Activated CD4-positive, alpha-beta T cell treated with anti-CD3 and anti-CD28 coated beads for 24 hours (primary cell): ENCODE measurements at regions not wholly inside any gene's neighbourhood (a gene's known extent, or its start where the extent isn't known, plus 50 kb on each side); places are given as distances from the start of the nearest gene placed in this dataset.
"Not testable (repeated sequence)": the region's sequence is repeated elsewhere in the genome, so short reads cannot be mapped to it uniquely, and the experiment has no call there.

Experiments
- DNase-seq, 2 donors: peaks; one replicate each; pipeline ENCODE4 v3.0.0-alpha.2; 2020; ENCODE audit warnings: low read depth in 2 of 2

GRCh38 chr10:28444031-28444430 is 88.9 kb upstream of the WAC start:
- no peak for DNase-seq

- no peak for DNase-seq
These were observed 87.4 kb upstream of the WAC start for GRCh38 chr10:28445516-28445915.

GRCh38 chr10:28449382-28449781 is 83.5 kb upstream of the WAC start:
- DNase-seq: no peak

- no peak for DNase-seq
These were observed 83.0 kb upstream of the WAC start for GRCh38 chr10:28449926-28450325.

GRCh38 chr10:28453926-28454325 is 79.0 kb upstream of the WAC start:
- no peak for DNase-seq

GRCh38 chr10:28457110-28457509 is 75.8 kb upstream of the WAC start:
- no peak for DNase-seq

GRCh38 chr10:28457873-28458272 is 75.0 kb upstream of the WAC start:
- DNase-seq: not testable (repeated sequence)

- no peak for DNase-seq
These were observed 73.3 kb upstream of the WAC start for GRCh38 chr10:28459453-28460144.

- no peak for DNase-seq
These were observed 69.8 kb upstream of the WAC start for GRCh38 chr10:28463141-28463540.

GRCh38 chr10:28463676-28464395 is 69.1 kb upstream of the WAC start:
- no peak for DNase-seq

GRCh38 chr10:28467615-28468014 is 65.3 kb upstream of the WAC start:
- DNase-seq: no peak

- DNase-seq: no peak
These were observed 64.0 kb upstream of the WAC start for GRCh38 chr10:28468707-28469483.

- no peak for DNase-seq
These were observed 61.9 kb upstream of the WAC start for GRCh38 chr10:28470873-28471651.

- DNase-seq: no peak
These were observed 61.3 kb upstream of the WAC start for GRCh38 chr10:28471652-28472050.

GRCh38 chr10:28478646-28479045 is 54.3 kb upstream of the WAC start:
- no peak for DNase-seq

- DNase-seq: no peak
These were observed 53.5 kb upstream of the WAC start for GRCh38 chr10:28479425-28479865.

- DNase-seq: no peak
These were observed 52.8 kb upstream of the WAC start for GRCh38 chr10:28479927-28480627.

- no peak for DNase-seq
These were observed 52.3 kb upstream of the WAC start for GRCh38 chr10:28480628-28480965.

- not testable (repeated sequence) for DNase-seq
These were observed 51.6 kb upstream of the WAC start for GRCh38 chr10:28481346-28481745.

GRCh38 chr10:28481968-28482367 is 51.0 kb upstream of the WAC start:
- DNase-seq: no peak
